ENCODE measurements at regions not wholly inside any gene's neighbourhood (a gene's known extent, or its start where the extent isn't known, plus 50 kb on each side); places are given as distances from the start of the nearest gene placed in this dataset.

DNA sequence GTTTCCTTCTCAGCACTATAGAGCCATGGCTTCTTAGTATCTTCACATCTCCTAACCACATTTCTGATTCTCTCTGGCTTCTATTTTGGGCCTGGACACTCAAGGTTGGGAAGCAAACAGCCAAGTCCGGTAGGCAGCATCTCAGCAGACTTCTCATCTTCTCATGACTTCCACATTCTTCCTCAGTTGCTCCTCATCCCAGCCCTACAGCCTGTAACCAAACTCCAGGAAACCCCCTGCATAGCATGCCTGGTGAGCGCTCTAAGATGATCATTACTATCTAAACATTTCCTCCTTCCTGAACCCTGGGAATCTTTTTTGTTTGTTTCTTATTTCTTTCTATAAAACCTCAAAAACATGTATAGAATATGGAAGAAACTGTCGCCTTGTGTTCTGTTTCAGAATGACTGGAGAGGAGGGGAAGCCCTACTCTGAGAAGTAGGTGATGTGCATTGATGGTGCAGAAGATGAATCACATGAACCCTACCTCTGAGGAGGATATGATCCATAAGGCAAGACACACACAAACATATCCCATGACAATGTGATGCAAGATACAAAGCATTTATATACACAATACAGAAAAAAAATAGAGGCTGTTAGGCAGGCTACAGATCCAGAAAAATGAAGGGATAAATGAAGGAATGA, 219.8 kb upstream of the GYPA start:
- TF ChIP-seq, protein P1, sequence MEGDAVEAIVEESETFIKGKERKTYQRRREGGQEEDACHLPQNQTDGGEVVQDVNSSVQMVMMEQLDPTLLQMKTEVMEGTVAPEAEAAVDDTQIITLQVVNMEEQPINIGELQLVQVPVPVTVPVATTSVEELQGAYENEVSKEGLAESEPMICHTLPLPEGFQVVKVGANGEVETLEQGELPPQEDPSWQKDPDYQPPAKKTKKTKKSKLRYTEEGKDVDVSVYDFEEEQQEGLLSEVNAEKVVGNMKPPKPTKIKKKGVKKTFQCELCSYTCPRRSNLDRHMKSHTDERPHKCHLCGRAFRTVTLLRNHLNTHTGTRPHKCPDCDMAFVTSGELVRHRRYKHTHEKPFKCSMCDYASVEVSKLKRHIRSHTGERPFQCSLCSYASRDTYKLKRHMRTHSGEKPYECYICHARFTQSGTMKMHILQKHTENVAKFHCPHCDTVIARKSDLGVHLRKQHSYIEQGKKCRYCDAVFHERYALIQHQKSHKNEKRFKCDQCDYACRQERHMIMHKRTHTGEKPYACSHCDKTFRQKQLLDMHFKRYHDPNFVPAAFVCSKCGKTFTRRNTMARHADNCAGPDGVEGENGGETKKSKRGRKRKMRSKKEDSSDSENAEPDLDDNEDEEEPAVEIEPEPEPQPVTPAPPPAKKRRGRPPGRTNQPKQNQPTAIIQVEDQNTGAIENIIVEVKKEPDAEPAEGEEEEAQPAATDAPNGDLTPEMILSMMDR (IDR thresholded peaks at IDR 0.05; ENCODE audit: low read depth, low read length) = no peak
- DNase-seq (ENCODE audit: low read depth in 2 of 2) = no peak
- H3K4me3 ChIP-seq (replicated peaks in 1 of 2; ENCODE audit: low read depth in 2 of 2, low read length in 2 of 2) = no peak overlapping the region

DNA sequence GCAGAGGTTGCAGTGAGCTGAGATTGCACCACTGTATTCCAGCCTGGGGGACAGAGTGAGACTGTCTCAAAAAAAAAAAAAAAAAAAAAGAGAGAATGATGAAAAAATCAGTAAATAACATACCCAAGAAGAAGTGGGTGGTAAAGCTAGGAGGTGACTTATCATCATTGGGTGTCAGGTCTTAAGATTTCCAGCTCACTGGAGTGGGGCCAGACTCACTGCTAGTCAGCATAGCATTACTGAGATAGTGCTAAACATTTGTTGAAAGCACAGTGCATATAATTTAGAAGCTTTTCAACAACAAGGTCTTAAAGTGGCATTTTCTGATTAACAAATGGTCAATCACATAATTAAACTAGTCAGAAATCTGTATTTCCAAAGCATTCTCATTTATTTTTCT, 221.8 kb upstream of the GYPA start:
- no peak overlapping the region for H3K4me3 ChIP-seq (replicated peaks in 1 of 2; ENCODE audit: low read depth in 2 of 2, low read length in 2 of 2)
- TF ChIP-seq, protein P1 (IDR thresholded peaks at IDR 0.05; ENCODE audit: low read depth, low read length) = no peak
- DNase-seq (ENCODE audit: low read depth in 2 of 2) = no peak

DNA sequence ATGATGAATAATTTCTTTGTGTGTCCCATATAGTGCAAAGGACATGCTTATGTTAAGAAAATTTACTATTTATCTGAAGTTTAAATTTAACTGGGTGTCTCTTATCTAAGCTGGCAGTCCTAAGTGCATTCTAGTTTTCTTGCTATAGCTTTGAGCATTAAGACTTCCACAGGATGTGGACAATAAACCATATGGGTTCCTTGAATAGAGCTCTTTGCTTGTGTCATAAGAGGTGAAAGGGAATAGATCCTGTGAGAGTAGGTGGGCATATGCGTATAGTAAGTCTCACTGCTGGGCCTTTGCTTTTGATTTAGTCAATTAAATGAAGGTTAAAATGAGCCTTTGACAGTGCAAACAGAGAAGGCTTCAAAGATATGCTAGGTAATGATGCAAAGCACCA, 223.4 kb upstream of the GYPA start:
- no peak for DNase-seq (ENCODE audit: low read depth in 2 of 2)
- no peak overlapping the region for H3K4me3 ChIP-seq (replicated peaks in 1 of 2; ENCODE audit: low read depth in 2 of 2, low read length in 2 of 2)
- TF ChIP-seq, protein P1 (IDR thresholded peaks at IDR 0.05; ENCODE audit: low read depth, low read length) = no peak

- no peak for DNase-seq (ENCODE audit: low read depth in 2 of 2)
- TF ChIP-seq, protein P1 (IDR thresholded peaks at IDR 0.05; ENCODE audit: low read depth, low read length) = no peak
- no peak overlapping the region for H3K4me3 ChIP-seq (replicated peaks in 1 of 2; ENCODE audit: low read depth in 2 of 2, low read length in 2 of 2)
Measured at GRCh38 chr4:144366425-144366824, 225.9 kb upstream of the GYPA start.

- TF ChIP-seq, protein P1 (IDR thresholded peaks at IDR 0.05; ENCODE audit: low read depth, low read length) = no peak
- DNase-seq (ENCODE audit: low read depth in 2 of 2) = peak in 1 of 2 donors; percentile 7
- H3K4me3 ChIP-seq (replicated peaks in 1 of 2; ENCODE audit: low read depth in 2 of 2, low read length in 2 of 2) = no peak overlapping the region
Measured at GRCh38 chr4:144371485-144371884, 231.0 kb upstream of the GYPA start.

DNA sequence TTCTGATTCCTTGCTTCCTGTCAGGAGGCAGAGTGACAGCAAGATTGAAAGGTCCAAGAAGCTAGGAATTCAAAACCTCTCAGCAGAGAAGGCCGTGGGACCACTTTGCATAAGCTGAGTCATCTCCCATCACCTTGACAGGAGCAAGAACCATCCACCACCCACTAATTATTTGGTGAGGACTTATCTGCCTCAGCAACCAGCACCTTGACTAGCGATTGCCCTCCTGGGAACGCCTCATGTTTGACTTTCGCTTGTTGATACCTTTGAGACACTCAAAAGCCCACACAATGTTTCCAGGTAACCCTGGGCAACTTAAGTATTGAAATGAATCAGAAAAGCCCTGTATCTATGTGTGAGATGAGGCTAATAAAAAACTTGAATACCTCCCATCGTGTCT, 233.5 kb upstream of the GYPA start:
- no peak for DNase-seq (ENCODE audit: low read depth in 2 of 2)
- no peak overlapping the region for H3K4me3 ChIP-seq (replicated peaks in 1 of 2; ENCODE audit: low read depth in 2 of 2, low read length in 2 of 2)
- TF ChIP-seq, protein P1 (IDR thresholded peaks at IDR 0.05; ENCODE audit: low read depth, low read length) = no peak

- no peak overlapping the region for H3K4me3 ChIP-seq (replicated peaks in 1 of 2; ENCODE audit: low read depth in 2 of 2, low read length in 2 of 2)
- DNase-seq (ENCODE audit: low read depth in 2 of 2) = no peak
- TF ChIP-seq, protein P1 (IDR thresholded peaks at IDR 0.05; ENCODE audit: low read depth, low read length) = no peak
Measured at GRCh38 chr4:144376866-144377265, 236.3 kb upstream of the GYPA start.

Measured in cardiac fibroblast (primary cell).